ENCODE measurements at regions not wholly inside any gene's neighbourhood (a gene's known extent, or its start where the extent isn't known, plus 50 kb on each side); places are given as distances from the start of the nearest gene placed in this dataset.

DNA sequence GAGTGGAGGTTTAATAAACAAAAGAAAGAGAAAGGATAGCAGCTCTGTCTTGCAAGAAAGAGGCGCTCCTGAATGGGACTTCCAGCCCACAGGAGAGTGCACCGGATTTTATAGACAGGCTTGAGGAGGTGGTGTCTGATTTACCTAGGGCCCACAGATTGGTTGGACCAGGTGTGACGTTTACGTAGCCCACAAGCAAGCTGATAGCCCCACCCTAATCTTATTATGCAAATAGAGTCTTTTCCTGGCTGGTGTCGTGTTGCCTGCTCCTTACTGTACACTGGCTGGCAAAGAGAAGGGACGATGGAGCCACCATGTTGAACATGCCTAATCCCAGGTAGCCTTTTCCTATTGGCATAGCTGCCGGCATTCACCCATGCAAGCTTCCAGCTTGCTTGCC is 319.7 kb upstream of the POM121L12 start:
- H3K4me3 ChIP-seq, result no peak overlapping the region
- no peaks in the 10 kb centered on the region for H3K9me3 ChIP-seq
- H3K27ac ChIP-seq, result no peak overlapping the region
- H3K4me1 ChIP-seq, result peaks cover 10% of the 10 kb centered on the region
- no peak for ATAC-seq
- H3K36me3 ChIP-seq (replicated peaks in 1 of 2; ENCODE audit: insufficient read depth in 1 of 2, low read depth in 2 of 2), result no peaks in the 10 kb centered on the region
- DNase-seq, result no peak
- H3K27me3 ChIP-seq, result no peaks in the 10 kb centered on the region
- 58 to 71% methylated on average over 7 of the region's 7 CpGs for WGBS, 2 donors
- no peak for TF ChIP-seq CTCF (IDR thresholded peaks at IDR 0.05)
- no peak for TF ChIP-seq POLR2A (IDR thresholded peaks at IDR 0.05)
- intact Hi-C loops (cut with DNase I), result no loop called here

DNA sequence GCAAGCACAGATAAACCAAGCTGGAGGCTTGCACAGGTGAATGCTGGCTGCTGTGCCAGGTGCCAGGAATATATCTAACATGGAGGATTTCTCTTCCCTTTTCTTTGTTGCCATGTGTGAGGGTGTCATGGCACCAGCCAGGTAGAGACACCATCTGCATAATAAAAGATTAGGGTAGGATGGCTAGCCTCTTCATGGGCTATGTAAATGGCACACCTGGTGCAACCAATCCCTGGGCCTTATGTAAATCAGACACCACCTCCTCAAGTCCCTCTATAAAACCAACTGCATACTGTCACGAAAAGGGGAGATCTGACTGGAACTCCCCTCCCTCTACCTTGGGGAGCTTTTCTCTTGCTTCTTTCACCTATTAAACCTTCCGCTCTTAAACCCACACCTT is 322.5 kb upstream of the POM121L12 start:
- no peak overlapping the region for H3K4me3 ChIP-seq
- no peak overlapping the region for H3K27ac ChIP-seq
- no peaks in the 10 kb centered on the region for H3K27me3 ChIP-seq
- 46 to 67% methylated on average over 2 of the region's 2 CpGs for WGBS, 2 donors
- ATAC-seq (no peak), DNase-seq (no peak)
- H3K4me1 ChIP-seq, result peaks cover 5% of the 10 kb centered on the region
- H3K36me3 ChIP-seq (replicated peaks in 1 of 2; ENCODE audit: insufficient read depth in 1 of 2, low read depth in 2 of 2), result no peaks in the 10 kb centered on the region
- intact Hi-C loops (cut with DNase I), result no loop called here
- H3K9me3 ChIP-seq, result no peaks in the 10 kb centered on the region
- TF ChIP-seq CTCF (IDR thresholded peaks at IDR 0.05) (no peak), POLR2A (IDR thresholded peaks at IDR 0.05) (no peak)

- Histone ChIP-seq H3K4me1 (peaks cover 5% of the 10 kb centered on the region), H3K27ac (no peak overlapping the region), H3K9me3 (no peaks in the 10 kb centered on the region), H3K36me3 (replicated peaks in 1 of 2; ENCODE audit: insufficient read depth in 1 of 2, low read depth in 2 of 2) (no peaks in the 10 kb centered on the region), H3K27me3 (no peaks in the 10 kb centered on the region), H3K4me3 (no peak overlapping the region)
- ATAC-seq, result no peak
- DNase-seq, result no peak
- TF ChIP-seq POLR2A (IDR thresholded peaks at IDR 0.05), result no peak
- TF ChIP-seq CTCF (IDR thresholded peaks at IDR 0.05), result no peak
- 16 to 38% methylated on average over 1 of the region's 1 CpG for WGBS, 2 donors
- intact Hi-C loops (cut with DNase I), result no loop called here
Observed at GRCh38 chr7:52711951-52712350, 323.5 kb upstream of the POM121L12 start.

DNA sequence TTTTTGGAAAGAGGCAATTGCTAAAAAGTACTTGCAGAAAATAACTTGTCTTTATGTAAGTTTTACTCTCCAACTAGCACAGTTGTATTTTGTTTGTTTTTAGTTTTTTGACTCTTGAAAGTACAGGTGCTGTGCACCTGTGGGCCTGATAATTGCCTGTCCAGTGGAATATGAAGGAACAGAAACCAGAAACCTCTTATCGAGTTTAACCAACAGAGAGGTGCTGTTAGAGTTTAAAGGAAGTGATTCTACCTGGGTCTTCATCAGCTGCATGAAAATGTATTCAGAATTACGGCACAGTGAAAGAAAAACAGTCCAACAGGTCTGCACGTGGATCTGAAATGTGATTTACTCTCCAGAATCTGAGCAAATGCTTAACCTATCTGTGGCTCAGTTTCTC is 326.6 kb upstream of the POM121L12 start:
- DNase-seq (no peak), ATAC-seq (no peak)
- TF ChIP-seq POLR2A (IDR thresholded peaks at IDR 0.05), result no peak
- no peak for TF ChIP-seq CTCF (IDR thresholded peaks at IDR 0.05)
- no peaks in the 10 kb centered on the region for H3K9me3 ChIP-seq
- WGBS, 2 donors, result 51 to 63% methylated on average over 3 of the region's 3 CpGs
- no peak overlapping the region for H3K4me3 ChIP-seq
- intact Hi-C loops (cut with DNase I), result no loop called here
- no peaks in the 10 kb centered on the region for H3K27me3 ChIP-seq
- no peaks in the 10 kb centered on the region for H3K4me1 ChIP-seq
- no peak overlapping the region for H3K27ac ChIP-seq
- no peaks in the 10 kb centered on the region for H3K36me3 ChIP-seq (replicated peaks in 1 of 2; ENCODE audit: insufficient read depth in 1 of 2, low read depth in 2 of 2)

GRCh38 chr7:52705768-52706167 is 329.7 kb upstream of the POM121L12 start:
- Histone ChIP-seq H3K4me3 (no peak overlapping the region), H3K27ac (no peak overlapping the region), H3K36me3 (replicated peaks in 1 of 2; ENCODE audit: insufficient read depth in 1 of 2, low read depth in 2 of 2) (no peaks in the 10 kb centered on the region), H3K4me1 (no peaks in the 10 kb centered on the region), H3K27me3 (no peaks in the 10 kb centered on the region), H3K9me3 (no peaks in the 10 kb centered on the region)
- 64 to 71% methylated on average over 2 of the region's 2 CpGs for WGBS, 2 donors
- TF ChIP-seq POLR2A (IDR thresholded peaks at IDR 0.05) (no peak), CTCF (IDR thresholded peaks at IDR 0.05) (no peak)
- intact Hi-C loops (cut with DNase I), result no loop called here
- DNase-seq, result no peak
- ATAC-seq, result no peak

Measured in body of pancreas (tissue), 4 donors.